Left cardiac atrium (tissue), 4 donors: ENCODE measurements at regions not wholly inside any gene's neighbourhood (a gene's known extent, or its start where the extent isn't known, plus 50 kb on each side); places are given as distances from the start of the nearest gene placed in this dataset.

ENCODE experiments used
- ATAC-seq, 2 donors: fragments of 200-7000 bp; cut with Tn5 transposase; one replicate each; pipeline ENCODE4 v1.9.1; 2020; ENCODE audit warnings: mild to moderate bottlenecking in 2 of 2, moderate library complexity in 2 of 2
- DNase-seq: peaks from one replicate; pipeline ENCODE4 v3.0.0-alpha.2; 2020
- intact Hi-C, 2 donors: fragments of 100-400 bp; cut with DNase I; formaldehyde crosslinking; loops; one replicate each; pipeline versions ENCODE4 v1.14.1 to v1.15.1; 2022 to 2023
- donor health status: DM: no; HTN: yes; CAD: no.
- donor health status: DM: no; HTN: yes; CAD: no; lungs with severe emphysema.
- donor health status: DM: yes; HTN: yes; CAD: no.
- donor health status: Dilated cardiomyopathy.

DNA sequence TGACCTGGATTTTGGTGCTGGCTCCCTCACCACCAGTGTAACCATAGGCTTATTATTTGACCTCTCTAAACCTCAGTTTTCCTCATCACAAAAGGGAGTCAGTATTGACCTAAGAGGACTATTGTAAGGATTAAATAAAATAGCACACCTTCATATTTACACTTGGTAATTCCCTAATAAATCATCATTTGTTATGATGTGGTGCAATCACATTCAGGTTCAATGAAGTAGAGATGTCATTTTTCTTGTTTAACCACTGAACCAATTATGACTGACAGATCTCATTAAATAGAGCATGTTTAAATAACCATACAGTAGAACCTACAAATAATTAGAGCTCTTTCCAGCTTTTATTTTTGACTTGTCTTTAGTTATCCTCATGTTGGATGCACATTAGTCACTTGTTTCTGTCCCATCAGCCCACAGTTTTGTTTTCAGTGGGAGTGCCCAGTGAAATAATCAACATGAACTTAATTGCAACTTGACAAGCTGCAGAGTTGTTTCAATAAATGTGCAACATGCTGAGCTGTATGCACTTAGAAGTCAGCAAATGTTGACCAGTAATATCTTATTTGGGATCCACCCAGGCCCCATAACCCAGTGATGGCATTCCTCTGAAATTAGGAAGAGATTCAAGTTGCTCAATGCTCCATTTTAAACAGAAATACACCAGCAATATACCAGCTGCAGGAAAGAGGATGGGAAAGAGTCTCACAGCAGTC lies 451.7 kb upstream of the MARCKS start:
- ATAC-seq: no peak
- intact Hi-C loops: no loop called here
- DNase-seq: no peak

DNA sequence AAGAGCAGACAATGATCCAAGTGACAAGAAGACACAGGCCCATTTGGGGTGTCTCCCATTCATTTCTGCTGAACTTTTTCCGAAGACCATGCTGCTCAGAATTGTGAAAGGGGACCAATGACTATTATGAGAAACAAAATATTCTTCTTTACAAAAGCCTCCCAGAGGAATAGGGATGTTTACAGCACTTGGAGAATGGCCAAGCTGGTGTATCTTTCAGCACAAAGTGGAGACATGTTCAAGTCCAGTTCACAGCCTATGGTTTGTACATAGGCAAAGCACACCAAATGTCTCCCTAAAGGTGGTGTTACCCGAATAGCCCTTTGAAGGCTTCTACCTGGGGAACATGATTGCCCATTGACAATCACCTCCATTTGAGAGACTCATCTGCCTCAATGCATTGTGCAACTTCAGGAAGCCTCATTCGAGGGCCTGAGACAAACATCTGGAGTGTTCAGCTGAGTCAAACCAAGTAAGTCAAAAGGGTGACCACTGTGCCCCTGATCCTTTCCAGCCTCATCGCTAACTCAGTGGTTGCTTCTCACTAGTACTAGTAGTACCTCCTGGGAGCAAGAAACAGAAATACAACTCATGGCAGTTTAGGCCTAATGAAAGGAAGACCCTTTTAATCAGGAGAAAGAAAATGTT lies 451.0 kb upstream of the MARCKS start:
- ATAC-seq: no peak
- intact Hi-C loops: no loop called here
- no peak for DNase-seq

DNA sequence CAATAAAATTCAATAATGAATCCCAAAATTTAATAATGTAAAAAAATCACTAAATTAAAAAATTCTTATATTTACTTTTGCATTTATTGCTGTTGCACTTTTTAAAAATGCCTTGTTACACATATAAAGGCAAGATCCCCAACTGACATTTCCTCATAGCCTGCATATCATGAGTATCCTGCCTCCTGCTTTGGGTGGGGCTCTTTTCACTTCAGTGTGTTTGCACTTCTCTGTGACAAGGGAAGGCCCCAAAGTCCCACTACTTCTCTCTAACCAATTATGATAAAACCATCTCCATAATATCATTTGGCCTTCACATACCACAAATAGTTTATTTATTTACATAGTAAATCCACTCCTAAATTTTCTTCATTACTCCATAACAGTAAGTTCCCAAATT lies 446.1 kb upstream of the MARCKS start:
- intact Hi-C loops: loop anchor here (5.0 to 10.0 kb wide), 2 partner anchors 444 to 446 kb away; partner anchors contain the start of gene MARCKS (in 2 of the 2)
- DNase-seq: no peak
- ATAC-seq: peak in 1 of 2 donors; percentile 45

DNA sequence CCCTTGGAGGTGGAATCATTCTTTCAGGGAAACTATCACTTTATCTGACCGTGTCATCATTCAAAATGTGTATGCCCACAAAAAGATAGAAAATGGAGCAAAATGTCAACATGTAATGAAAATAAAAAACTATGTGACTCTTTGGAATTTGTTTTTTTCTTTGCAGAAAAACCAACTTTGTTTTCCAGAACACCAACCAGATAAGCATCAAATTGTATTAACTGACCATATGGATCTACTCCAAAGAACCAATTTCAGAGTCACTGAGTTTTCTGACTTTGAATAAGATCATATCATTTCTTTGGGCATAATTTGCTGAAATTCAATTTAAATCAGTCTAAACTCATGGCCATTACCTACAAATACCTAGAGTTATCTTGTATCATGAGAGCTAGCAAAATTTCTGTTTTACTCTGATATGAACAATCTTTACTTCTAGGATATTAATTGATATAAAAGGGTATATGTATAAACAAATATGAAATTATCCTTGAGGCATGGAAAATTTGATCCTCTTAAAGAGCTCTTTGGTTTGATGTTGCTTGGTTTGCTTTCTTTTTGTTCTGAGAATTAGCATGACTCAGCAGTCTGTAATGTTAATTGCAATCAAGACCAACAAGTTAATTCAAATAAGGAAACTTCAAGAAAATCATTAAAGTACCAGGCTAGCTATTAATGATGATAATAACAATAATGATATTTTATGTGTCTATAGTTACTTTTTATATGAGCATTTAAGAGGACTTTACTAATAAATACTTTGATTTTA lies 444.4 kb upstream of the MARCKS start:
- ATAC-seq (no peak), DNase-seq (no peak)
- intact Hi-C loops: loop anchor here (5.0 to 10.0 kb wide), 2 partner anchors 442 to 445 kb away; partner anchors contain the start of gene MARCKS (in 2 of the 2)

DNA sequence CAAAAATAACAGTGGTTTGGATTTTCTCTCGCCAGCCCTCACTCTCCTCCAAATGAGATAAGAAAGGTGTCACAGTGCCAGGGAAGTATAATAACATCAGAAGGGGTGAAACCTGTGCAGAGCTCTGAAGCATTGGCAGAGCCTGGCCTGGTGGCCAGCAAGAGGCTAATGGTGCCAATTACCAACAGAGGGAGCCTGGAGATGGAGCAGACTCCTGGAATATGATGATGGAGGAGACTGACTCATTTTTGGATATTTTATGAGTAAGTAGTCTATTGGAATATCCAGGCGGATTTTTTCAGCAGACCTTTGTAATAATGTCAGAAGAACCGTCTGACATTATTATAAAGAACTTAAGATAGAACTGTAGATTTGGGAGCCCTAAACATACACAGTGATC lies 442.6 kb upstream of the MARCKS start:
- ATAC-seq (peak; percentile 84 to 96), DNase-seq (peak; percentile 35)
- intact Hi-C loops: loop anchor here (5.0 to 10.0 kb wide), 2 partner anchors 440 to 443 kb away; partner anchors contain the start of gene MARCKS (in 2 of the 2)

DNA sequence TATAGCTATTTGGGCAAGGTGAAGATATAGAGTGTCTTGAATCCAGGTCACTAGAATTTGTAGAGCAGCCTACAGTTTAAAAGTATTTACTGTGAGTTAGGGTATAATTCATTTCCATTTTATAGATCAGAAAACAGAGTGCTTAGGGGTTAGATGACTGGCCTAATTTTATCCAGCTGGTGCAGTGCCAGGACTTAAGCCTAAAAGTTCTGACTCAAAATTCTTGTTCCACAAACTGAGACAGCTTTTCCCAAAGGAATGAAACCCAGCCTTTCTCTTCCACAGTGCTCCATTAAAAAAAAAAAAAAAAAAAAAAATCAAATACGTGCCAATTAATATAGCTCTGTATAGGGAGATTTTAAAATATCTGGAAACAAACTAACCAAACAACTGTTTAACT lies 441.0 kb upstream of the MARCKS start:
- intact Hi-C loops: loop anchor here in 1 of 2 donors (10.0 kb wide), 1 partner anchor 439 kb away; the partner anchor contains the start of gene MARCKS
- no peak for ATAC-seq
- no peak for DNase-seq

DNA sequence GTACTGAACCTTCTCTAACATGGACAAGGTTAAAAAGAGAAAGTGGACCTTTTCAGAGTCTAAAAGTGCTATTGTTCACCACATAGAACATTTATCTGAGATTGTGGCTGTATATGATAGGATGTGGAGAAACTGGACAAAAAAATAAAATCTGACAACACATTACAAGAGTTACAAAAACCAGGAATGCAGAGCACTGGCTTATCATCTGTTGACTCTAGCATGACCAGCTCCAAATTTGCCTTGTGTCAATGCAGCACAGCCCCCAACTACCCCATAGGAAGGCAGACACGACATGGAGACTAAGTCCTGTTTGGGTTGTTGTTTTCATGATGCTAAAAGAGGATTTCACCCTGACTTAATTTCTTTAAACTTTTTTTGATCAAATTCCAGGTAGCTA lies 436.9 kb upstream of the MARCKS start:
- ATAC-seq (no peak), DNase-seq (no peak)
- intact Hi-C loops: no loop called here

DNA sequence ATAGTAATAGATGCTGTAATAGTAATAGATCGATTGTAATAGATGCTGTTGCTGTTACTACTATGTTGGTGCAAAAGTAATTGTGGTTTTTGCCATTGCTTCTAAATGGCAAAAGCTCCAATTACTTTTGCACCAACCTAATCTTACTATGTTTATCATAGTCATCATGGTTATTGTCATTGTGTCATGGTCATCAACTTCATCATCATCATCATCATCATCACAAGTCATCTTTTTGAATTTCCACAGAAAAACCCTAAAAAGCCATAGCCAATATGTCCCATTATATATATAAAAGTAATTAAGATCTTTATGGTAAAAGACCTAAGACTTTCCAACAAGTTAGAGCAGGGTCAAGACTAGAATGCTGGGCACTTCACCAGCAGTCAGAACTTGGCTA lies 435.1 kb upstream of the MARCKS start:
- DNase-seq: no peak
- no peak for ATAC-seq
- intact Hi-C loops: no loop called here

DNA sequence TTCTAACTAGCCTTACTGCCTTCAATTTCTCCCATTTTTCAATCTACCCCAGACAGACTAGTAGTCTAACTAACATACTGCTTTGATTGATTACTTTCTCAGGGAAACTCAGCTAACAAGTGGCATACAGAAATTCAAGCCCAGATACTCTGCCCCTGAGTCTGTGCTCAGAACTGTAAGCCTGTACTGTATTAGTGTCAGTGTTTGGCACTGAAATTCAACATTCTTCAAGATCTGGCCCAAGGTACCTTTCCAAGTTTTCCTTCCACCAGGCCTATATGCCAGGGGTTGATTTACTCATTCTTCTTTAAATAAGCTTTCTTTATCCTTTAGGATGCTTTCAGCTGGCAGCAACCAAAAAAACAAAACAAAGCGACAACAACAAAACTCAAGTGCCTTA lies 433.2 kb upstream of the MARCKS start:
- ATAC-seq (no peak), DNase-seq (no peak)

DNA sequence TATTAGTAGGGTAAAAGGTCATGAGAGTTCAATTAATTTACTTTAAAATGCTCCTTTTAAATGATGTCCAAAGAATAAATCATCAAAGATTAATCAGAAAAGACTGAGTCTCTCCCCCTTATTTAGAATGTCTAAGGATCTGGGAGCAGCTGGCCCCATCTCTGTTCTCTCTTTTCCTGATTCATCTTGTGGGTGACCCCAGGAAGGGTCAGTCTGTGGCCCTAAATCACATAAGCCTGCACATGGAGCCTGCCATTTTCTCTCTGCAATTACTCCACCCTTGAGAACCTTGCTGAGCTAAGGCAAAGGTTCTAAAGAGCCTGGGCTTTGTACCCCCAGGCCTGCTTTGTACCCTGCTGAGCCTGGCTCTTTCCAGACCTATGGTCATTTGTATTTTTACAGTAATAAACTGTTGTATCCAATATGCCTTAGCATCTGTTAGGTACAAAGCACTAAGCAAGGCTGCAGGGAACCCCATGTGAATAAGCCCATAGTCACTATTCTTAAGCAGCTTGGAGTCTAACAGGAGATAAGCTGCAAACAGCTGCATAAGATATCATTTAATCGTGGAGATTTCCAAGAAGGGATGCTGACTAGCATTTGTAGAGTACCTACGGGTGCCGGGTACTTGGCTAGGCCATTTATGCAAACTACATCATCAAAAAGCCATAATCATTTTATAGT lies 431.0 kb upstream of the MARCKS start:
- no peak for ATAC-seq
- intact Hi-C loops: no loop called here

More for the DNA sequence above, 433.2 kb upstream of the MARCKS start:
- intact Hi-C loops: no loop called here

DNA sequence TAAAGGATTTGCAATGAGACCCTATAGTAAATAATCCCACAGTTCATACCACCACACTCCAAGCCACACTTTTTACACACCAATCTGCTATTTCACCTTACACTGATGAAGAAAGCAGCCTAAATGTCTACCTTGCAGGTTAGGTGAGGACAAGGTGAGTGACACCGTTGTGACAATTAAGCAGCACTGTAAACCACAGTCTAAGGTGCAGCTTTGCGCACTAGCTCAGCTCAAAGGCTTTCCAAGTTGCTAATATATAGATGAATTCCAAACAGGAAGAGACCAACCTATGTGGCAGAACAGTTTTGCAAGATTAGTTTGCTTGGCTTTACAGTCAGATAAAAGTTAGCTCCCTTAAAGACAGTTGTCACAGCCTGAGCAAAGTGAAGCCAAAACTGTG lies 429.5 kb upstream of the MARCKS start:
- DNase-seq: no peak
- intact Hi-C loops: no loop called here
- ATAC-seq: no peak

More for the DNA sequence above, 431.0 kb upstream of the MARCKS start:
- DNase-seq: no peak

DNA sequence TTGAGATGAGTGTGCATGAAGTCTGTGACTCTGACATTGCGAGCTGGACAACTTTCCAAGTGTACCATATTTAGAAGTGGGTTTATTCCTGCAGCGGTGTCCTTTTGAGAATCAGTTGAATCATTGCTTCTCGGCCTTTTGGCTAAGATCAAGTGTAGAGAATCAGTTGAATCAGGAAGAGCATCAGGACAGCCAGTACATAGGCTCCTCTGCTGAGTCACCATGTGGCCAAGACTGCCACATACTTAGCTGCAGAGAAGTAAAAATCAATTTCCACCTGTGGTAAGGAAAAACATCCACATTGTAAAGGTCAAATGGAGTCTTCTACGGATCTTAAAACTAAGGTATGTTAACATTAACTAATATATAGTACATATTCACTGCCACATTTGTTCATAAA lies 428.4 kb upstream of the MARCKS start:
- no peak for DNase-seq
- ATAC-seq: no peak
- intact Hi-C loops: no loop called here

DNA sequence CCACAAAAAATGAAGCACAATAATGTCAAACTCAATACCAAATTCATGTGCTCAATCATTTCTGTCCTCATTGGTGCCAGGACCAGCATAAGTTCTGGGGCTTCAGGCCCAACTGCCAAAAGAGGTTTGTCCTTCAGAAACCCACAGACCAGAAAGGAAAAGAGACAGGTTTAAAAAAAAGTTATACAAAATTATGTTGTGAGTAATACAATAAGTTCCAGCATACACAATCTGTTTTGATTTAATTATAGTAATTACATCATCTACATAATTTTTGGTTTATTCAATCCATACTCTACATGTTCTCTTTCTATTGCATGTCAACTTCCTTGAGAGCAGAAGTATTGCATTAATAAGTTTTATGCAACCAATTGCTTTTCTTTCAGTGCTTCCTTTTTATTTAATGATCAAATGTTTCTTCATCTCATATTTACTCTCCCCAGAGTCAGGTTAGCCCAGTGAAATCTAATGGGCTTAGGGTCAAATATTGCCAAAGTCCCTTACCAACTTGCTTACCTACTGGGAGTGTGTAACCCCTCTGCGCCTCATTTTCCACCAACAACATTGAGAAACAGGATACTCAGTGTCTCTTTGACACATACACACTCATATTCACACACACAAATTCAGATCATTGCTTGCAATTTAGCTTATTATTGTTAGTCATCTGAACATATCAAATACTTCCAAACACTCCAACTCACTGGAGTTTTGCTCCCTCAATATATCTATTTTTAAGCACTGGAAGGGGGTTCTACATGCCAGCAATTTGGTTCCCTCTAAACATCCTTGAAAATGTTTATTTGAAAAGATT lies 424.4 kb upstream of the MARCKS start:
- ATAC-seq (peak in 1 of 2 donors; percentile 47), DNase-seq (no peak)
- intact Hi-C loops: no loop called here

DNA sequence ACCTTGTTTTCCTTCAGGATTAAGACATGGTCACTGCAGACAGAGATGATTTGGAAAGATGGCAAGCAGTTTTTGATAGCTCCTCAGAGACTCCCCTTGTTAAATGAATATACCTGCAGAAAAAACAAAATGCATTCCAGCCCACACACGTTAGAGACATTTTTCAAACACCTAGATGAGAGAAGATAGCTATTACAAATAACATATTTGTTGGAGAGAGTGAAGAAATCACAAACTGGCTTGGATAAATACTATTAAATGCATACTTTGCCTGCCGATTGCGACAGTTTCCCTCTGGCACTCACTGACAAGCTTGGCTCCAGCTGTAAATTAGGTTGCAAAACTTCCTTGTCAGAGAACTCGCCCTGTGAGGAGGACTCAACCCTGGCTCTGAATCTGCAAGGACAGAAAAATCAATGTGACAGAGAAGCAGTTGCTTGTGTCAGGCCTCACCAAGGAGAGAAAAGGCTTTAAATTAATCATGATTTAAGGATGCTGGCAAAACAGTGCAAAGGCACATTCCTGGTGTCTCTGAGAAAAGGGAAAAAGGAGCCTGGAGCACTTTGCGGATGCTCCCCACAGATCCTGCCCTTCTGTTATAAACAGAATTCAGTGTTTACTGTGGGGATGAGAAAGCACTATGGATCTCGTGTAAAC lies 423.7 kb upstream of the MARCKS start:
- ATAC-seq: peak; percentile 76 to 90
- peak; percentile 50 for DNase-seq
- intact Hi-C loops: no loop called here

DNA sequence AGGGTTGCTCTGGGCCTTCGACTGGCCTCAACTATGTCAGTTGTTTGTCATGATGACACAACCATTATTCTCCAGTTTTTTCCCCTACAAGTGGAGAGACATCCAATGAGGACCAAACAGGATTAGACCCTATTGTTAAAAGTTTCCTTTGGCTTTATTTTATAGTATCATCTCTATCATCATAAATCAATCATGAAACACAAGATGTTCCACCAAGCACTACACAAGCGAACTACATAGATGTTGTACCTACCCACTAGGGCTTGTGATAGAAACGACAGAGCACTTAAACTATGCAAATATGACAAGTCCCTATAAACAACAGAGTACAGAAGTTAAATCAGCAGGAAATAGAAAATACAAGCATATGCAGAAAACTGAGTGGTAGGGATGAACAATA lies 422.5 kb upstream of the MARCKS start:
- no peak for ATAC-seq
- intact Hi-C loops: no loop called here
- DNase-seq: no peak

DNA sequence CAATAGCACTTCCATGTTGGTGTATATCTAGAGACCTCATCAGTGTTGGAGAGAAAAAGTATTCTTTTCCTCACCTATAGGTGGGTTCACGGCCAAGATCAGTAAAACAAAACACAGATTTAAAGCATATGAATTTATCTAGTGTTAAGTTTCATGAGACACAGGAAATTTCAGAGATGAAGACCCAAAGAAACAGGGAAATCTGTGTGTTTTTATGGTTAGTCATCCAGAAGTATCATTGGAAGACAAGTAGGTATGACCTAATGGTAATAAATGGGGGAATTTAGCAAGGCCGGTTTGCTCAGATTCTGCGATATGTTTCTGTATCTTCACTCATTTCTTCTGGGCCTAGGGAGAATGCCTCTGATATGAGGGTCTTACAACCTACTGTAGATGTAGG lies 419.6 kb upstream of the MARCKS start:
- no peak for ATAC-seq
- intact Hi-C loops: no loop called here
- DNase-seq: no peak

DNA sequence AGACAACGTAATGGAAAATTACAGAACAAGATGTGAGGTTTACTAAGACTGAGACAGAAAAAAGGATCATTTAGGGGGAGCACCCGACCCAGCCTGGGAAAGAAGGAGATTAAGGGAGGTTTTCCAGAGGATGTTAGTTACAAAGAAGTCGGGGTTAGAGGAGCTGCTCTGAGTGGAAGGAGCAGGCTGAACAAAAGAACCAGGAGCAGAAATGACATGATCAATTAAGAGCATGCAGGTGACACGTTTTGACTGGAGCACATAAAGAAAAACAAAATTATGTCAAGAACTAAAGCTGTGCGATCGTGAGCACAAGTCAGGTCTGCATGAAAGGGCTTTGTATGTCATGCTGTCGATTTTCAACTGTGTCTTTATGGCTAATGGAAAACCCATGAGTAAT lies 417.3 kb upstream of the MARCKS start:
- intact Hi-C loops: no loop called here

DNA sequence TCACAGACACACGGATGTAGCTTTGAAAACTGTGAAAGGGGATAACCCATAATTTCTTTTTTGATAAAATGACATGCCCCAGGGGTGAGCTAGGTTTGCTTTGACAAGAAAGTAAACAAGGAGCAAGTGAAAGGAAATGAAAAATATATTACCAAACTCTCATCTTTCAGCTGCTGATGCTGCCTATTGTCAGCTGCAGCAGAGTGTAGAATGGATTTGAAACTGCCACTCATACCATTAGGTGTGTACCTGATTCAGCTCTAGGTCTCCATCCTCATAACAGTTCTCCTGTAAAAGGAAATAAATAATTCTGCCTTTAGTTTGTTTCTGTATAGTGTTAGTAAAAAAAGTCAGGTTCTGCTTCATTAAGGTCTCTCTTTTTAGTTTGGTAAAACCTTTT lies 415.1 kb upstream of the MARCKS start:
- no peak for DNase-seq
- ATAC-seq: no peak
- intact Hi-C loops: no loop called here

More for the DNA sequence above, 417.3 kb upstream of the MARCKS start:
- ATAC-seq (no peak), DNase-seq (no peak)
